ENCODE measurements at regions not wholly inside any gene's neighbourhood (a gene's known extent, or its start where the extent isn't known, plus 50 kb on each side); places are given as distances from the start of the nearest gene placed in this dataset.
A peak's percentile ranks its signal among the peaks of the same experiment; 100 is the strongest.
"Not testable (repeated sequence)": the region's sequence is repeated elsewhere in the genome, so short reads cannot be mapped to it uniquely, and the experiment has no call there.

DNA sequence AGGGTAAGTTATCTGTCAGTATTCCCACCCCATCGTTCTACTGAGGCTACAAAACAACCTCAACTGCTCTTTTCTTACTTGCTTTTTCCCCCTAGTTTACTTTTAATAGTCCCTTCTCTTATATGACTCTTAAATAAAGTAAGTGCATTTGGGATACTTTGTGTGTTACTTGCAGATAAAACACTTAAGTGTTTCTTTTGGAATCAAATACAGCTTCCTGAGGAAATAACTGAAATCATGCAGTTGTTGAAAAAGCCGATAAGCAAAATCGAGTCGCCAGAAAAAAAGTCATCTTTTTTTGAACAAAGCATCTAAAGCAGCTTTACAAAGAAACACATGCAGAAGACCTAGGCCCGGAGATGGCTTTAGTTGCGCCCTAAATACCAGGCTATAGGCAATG is 53.5 kb upstream of the EPB41L4A start:
- no peak for DNase-seq

- DNase-seq = no peak
Observed at GRCh38 chr5:112473989-112474388, 54.9 kb upstream of the EPB41L4A start.

DNA sequence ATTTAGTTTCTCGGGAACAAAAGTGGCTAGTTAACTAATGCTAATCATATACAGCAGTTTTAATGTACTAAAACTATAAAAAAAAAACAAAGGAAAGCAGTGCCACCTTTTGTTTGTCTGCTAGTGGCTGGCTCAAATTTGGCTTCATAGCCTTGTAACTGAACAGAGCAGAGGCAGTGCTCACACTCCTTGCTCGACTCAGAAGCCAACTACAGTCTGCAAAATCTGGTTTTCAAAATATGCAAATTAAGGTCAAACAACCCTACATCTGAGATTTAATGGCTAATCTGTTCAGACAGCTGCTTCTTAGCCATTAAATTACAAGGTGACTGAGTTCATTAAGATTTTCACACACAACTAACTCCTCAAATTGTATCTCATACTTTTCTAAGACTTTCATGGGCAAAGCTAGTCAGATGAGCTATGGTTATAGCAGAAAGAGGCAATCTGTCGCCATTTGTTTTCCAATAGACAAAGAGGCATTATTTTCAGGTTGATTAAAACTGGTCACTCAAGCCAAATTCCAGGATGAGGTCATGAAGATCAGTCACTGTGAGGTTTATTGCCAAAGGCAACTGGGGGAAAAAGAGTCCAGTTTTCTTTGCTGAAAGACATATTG is 56.8 kb upstream of the EPB41L4A start:
- DNase-seq = no peak

- no peak for DNase-seq
Observed at GRCh38 chr5:112479418-112479817, 60.3 kb upstream of the EPB41L4A start.

DNA sequence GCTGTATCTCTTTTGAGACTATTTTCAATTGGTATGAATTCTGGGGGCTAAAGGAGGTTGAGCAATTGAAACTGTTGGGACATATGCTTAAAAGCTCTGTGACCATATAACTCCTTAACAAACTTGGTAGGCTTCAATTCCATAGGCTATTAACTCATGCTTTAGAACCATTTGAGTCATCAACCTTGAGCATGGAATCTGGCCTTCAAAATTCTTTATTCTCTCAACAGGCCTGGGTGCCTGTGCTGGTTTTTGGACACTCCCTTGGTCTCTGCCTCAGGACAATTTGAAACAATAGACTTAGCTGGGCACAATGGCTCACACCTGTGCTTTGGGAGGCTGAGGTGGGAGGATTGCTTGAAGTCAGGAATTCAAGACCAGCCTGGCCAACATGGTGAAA is 61.4 kb upstream of the EPB41L4A start:
- DNase-seq = no peak

DNA sequence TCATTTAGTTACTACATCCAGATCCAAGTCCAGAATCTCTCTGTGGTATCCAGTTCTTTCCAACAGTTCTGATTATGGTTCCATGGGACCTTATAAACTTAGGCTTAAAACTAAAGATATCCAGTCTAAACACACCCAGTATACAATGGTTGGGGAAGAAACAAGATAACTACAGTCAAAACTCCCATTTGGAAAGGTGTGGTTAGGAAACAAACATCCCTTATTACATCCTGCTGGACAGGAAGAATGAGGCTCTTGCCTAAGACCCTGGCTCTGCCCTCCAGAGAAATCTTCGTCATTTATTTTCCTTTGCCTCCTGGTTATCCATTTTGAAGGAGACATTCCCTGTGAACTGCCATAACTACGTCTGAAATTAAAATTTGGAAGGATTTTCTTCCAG is 64.6 kb upstream of the EPB41L4A start:
- no peak for DNase-seq

DNA sequence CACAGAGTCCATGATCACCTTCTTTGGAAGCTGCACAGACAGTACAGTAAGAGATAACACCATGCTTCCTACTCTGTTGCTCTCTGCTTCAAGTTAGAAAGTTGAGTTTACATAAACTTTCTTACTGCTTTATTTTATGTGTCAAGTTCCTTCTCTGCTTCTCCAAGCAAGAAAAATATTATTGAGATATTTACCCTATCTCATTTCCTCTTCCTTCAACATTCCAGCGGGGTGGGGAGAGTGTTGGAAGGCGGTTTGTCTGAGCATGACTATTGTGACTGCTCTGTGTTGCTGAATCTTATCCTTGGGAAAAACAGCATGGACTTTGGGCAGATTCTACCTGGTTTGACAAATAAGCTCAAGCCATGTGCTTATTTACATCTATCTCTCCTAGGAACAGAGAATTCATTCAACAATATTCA is 66.9 kb upstream of the EPB41L4A start:
- no peak for DNase-seq

- DNase-seq = no peak
Observed at GRCh38 chr5:112491257-112491656, 72.2 kb upstream of the EPB41L4A start.

DNA sequence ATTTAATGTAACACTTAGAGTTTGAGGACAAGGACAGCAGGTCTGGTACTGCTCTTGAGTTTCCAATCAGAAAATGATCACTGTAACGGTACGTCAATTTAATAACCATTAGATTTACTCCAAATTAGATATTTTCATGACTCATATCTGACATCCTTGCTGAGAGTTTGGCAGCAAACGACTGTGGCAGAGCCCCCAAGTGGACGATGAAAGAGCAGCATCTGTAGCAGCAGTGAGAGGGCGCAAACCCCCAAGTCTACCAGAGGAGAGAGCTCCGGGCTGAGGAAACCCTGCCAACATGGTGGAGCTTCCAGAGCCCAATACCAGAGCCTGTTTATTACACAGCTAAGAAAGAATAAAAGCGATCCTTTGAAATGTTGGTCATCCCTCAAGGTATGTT is 73.2 kb upstream of the EPB41L4A start:
- no peak for DNase-seq

- peak; percentile 68 for DNase-seq
Observed at GRCh38 chr5:112503749-112504501, 84.8 kb upstream of the EPB41L4A start.

- DNase-seq = not testable (repeated sequence)
Observed at GRCh38 chr5:112509097-112509496, 90.0 kb upstream of the EPB41L4A start.

GRCh38 chr5:112511920-112512319 is 92.8 kb upstream of the EPB41L4A start:
- no peak for DNase-seq

DNA sequence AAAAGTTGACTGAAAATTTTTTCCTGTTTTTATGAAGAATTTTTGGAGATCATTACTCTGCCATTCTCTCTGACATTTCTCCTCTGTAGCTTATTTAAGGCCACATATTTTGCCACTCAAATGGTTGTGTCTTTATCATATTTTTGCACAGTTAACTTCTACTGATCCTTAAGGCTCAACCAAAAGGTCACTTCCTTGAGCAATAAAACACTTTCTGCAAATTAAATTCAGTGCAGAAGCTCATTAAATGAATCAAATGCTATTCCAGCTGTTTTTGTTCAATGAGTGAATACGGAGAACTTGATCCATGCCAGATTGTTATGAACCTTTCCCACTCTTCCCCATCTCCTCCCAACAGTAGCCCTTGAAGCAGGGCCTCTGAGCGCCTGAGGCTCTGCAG is 93.8 kb upstream of the EPB41L4A start:
- DNase-seq = no peak

DNA sequence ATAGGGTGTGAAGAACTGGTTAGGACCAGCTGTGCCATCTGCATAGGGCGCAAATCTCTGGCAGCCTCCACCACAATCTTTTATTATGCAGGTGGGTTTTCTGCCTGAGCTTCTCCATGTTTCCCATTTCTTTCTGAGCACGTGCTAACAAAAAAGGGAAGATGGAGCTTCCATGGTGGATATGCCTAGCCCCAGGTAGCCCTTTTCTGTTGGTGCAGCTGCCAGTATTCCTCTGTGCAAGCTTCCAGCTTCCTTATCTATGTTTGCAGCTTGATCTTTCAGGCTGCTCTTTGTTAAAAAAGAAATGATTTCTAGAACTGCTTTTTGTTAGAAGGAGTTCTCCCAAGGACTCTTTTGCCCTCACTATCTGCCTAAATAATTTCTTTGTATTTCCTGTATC is 95.0 kb upstream of the EPB41L4A start:
- no peak for DNase-seq

GRCh38 chr5:112520474-112520873 is 101.4 kb upstream of the EPB41L4A start:
- DNase-seq = not testable (repeated sequence)

DNA sequence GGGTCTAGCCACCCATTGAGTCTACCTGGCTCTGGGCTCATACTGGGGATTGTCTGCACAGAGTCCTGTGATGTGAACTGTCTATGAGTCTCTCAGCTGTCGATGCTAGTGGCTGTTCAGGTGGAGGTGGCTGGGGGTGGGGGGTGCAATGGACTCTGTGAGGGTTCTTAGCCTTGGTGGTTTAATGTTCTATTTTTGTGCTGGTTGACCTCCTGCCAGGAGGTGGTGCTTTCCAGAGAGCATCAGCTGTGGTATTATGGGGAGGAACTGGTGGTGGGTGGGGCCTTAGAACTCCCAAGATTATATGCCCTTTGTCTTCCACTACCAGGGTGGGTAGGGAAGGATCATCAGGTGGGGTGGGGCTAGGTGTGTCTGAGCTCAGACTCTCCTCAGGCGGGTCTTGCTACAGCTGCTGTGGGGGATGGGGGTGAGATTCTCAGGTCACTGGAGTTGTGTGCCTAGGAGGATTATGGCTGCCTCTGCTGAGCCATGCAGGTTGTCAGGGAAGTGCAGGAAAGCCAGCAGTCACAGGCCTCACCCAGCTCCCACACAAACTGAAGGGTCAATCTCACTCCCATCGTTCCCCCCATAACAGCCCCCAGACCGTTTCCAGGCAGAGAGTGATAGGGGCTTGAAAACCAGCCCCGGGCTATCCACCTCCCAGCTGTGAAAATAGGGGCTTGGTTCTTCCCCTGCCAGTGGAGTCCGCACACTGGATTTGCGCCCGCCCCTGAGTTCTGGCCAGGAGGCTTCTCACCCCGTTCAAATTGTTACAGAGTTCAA is 104.0 kb upstream of the EPB41L4A start:
- not testable (repeated sequence) for DNase-seq

DNA sequence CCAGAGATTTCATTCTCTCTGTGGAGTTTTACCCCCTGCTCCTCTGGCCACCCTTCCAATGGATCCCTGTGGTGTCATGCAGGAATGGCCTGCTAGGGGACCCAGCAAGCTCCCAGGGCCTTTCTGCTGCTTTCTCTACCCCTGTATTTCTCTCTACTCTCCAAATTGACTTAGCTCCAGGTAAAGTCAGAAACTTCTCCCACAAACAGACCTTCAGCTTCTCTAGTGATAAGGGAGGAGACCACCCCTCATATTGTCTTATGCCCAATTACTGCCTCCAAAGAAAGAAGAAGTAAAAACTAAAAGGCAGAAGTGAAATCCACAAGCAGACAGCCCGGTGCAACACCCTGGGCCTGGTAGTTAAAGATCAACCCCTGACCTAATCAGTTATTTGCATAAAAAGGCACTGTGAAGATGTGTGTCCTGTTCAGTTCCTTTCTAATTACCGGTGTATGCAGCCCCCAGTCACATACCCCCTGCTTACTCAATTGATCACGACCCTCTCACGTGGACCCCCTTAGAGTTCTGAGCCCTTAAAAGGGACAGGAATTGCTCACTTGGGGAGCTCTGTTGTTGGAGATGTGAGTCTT is 104.7 kb upstream of the EPB41L4A start:
- DNase-seq = not testable (repeated sequence)

DNA sequence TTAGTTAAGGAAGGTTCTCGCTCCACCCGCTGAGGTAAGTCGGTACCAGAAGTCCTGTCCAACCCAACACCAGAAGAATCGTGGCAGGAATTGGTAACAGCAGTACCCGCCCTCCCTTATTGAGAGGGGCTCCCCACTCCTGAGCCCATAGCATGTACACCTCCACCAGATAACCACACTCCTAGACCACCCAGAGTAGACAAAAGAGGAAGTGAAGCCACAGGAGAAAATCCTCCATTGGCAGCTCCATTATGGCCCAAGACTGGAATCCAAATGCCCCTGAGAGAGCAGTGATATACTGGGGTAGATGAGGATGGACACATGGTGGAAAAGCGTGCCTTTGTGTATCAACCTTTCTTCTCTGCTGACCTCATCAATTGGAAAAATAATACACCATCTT is 106.1 kb upstream of the EPB41L4A start:
- DNase-seq = no peak

DNA sequence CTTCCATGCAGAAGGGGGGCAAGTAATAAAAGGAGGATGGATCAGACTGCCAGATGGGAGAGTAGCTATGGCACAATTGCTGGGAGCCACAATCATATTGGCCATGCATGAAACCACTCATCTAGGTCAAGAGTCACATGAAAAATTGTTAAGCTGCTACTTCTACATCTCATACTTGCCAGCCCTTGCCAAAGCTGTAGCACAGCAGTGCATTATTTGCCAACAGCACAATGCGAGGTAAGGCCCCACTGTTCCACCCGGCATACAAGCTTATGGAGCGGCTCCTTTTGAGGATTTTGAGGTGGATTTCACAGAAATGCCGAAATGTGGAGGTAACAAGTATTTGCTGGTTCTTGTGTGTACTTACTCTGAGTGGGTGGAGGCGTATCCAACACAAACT is 109.9 kb upstream of the EPB41L4A start:
- no peak for DNase-seq

GRCh38 chr5:112529525-112529924 is 110.4 kb upstream of the EPB41L4A start:
- no peak for DNase-seq

DNA sequence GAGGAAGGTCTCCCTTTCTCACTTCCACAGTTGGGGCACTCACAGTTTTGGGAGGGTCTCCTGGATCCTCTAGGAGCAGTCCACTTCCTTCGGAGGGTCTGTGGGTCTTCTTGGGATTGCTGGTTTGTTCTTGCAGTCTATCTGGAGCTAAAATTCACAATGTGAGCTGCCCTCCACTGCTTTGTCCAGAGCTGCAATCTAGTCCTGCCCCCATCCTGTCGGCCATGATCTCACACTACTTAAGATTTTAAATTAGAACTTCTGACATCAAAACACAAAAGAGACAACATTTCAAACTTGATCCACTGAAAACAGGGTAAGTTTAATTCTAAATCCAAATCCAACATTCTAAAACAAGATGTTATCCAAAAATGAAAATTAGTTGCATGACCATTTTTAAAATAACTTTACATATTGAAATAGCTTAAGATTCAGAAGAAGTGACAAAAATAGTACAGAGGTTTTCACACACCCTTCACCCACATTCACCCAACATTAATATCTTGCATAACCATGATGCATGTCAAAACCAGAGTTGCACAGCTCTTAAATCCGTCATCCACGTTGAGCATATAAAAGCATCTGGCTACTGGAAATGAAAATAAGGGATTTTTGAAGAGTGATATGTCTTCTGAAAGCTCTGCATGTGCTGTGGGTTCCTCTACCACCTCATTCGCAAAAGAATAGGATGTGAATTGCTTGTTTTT is 113.7 kb upstream of the EPB41L4A start:
- no peak for DNase-seq

DNA sequence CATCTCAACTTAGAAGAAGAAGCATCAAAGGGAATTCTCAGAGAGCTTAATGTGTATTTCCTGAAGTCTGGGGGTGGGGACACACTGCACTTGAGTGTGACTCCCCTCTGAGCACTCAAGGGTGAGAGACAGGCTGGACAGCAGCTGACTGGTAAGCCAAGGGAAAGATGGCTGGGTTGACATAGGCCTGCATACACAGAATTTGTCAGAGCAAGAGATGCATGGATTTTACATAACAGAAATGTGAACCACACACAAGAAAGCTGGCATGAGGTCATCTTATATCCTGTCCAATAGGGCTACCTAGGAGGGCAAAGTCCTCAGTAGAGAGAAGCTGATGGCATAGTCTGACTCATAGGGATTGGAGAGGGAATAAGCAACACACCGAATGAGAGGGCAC is 114.3 kb upstream of the EPB41L4A start:
- no peak for DNase-seq

DNA sequence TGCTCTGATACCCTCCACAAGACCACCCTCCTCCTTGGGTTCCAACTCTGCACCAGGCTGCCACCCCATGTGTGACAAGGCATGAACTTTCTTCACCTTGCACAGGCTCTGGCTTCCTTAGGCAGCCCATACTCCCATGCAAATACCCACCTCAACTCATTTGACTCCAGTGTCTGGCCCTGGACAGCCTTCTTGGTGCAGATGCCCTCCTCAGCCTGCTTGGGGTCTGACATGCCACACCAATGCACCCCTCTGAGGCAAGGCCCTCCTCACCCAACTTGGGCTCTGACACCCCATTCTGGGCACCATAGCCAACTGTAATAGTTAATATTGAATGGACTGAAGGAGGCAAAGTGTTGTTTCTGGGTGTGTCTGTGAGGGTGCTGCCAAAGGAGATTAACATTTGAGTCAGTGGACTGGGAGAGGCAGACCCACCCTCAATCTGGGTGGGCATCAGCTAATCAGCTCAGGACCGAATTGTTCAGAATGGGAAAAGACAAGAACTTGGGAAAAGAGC is 115.0 kb upstream of the EPB41L4A start:
- no peak for DNase-seq
